Loucy (cell line): ENCODE measurements at regions not wholly inside any gene's neighbourhood (a gene's known extent, or its start where the extent isn't known, plus 50 kb on each side); places are given as distances from the start of the nearest gene placed in this dataset.
"Not testable (repeated sequence)": the region's sequence is repeated elsewhere in the genome, so short reads cannot be mapped to it uniquely, and the experiment has no call there.

Experiments
- EZH2phosphoT487 ChIP-seq: fragments of 200-600 bp; IDR thresholded peaks from 2 replicates; pipeline ENCODE4 v1.6.1; 2018; ENCODE audit warnings: antibody characterized with exemption, mild to moderate bottlenecking, moderate library complexity, borderline replicate concordance
- TF ChIP-seq, protein P1 (sequence below): fragments of 200-600 bp; sonication (generic); conservative IDR thresholded peaks from 2 replicates; pipeline ENCODE4 v1.5.1; 2014; ENCODE audit warnings: mild to moderate bottlenecking, antibody characterized with exemption, low read length

DNA sequence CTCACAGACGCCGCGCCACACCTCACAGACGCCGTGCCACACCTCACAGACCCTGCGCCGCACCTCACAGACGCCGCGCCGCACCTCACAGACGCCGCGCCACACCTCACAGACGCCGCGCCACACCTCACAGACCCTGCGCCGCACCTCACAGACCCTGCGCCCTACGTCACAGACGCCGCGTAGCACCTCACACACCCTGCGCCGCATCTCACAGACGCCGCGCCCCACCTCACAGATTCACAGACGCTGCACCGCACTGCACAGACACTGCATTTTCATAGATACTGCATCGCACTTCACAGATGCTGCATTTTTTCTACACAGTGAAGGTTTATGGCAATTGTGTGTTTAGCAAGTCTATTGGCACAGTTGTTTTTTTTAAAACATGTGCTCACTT lies 657.8 kb downstream of the TRIML1 start:
- TF ChIP-seq, protein P1, sequence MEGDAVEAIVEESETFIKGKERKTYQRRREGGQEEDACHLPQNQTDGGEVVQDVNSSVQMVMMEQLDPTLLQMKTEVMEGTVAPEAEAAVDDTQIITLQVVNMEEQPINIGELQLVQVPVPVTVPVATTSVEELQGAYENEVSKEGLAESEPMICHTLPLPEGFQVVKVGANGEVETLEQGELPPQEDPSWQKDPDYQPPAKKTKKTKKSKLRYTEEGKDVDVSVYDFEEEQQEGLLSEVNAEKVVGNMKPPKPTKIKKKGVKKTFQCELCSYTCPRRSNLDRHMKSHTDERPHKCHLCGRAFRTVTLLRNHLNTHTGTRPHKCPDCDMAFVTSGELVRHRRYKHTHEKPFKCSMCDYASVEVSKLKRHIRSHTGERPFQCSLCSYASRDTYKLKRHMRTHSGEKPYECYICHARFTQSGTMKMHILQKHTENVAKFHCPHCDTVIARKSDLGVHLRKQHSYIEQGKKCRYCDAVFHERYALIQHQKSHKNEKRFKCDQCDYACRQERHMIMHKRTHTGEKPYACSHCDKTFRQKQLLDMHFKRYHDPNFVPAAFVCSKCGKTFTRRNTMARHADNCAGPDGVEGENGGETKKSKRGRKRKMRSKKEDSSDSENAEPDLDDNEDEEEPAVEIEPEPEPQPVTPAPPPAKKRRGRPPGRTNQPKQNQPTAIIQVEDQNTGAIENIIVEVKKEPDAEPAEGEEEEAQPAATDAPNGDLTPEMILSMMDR: not testable (repeated sequence)
- TF ChIP-seq EZH2phosphoT487: not testable (repeated sequence)
